ENCODE measurements at regions not wholly inside any gene's neighbourhood (a gene's known extent, or its start where the extent isn't known, plus 50 kb on each side); places are given as distances from the start of the nearest gene placed in this dataset.
"Not testable (repeated sequence)": the region's sequence is repeated elsewhere in the genome, so short reads cannot be mapped to it uniquely, and the experiment has no call there.

DNA sequence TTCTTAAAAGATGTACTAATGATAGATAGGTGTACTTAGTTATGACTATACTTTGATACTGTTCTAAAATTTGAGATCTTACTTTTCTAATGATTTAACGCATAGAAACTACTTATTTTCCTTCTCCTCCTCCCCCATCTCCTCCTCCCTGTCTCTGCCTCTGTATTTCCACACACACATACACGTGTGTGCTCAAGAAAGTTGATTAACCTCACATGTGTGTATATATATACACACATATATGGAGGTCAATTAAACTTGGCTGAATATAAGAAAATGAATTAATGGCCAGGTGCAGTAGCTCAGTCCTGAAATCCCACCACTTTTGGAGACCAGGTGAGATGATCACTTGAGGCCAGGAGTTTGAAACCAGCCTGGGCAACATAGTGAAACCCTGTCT lies 362.7 kb upstream of the SYT1 start:
- no peak for DNase-seq (ENCODE audit: low read depth)

DNA sequence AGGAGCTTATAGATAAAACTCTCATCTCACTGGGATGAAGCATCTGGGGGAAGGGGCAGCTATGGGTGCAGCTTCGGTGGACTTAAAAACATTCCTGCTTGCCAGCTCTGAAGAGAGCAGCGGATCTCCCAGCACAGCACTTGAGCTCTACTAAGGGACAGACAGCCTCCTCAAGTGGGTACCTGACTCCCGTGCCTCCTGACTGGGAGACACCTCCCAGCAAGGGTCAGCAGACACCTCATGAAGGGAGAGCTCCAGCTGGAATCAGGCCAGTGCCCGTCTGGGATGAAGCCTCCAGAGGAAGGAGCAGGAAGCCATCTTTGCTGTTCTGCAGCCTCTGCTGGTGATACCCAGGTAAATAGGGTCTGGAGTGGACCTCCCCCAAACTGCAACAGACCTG lies 345.2 kb upstream of the SYT1 start:
- DNase-seq (ENCODE audit: low read depth): no peak

DNA sequence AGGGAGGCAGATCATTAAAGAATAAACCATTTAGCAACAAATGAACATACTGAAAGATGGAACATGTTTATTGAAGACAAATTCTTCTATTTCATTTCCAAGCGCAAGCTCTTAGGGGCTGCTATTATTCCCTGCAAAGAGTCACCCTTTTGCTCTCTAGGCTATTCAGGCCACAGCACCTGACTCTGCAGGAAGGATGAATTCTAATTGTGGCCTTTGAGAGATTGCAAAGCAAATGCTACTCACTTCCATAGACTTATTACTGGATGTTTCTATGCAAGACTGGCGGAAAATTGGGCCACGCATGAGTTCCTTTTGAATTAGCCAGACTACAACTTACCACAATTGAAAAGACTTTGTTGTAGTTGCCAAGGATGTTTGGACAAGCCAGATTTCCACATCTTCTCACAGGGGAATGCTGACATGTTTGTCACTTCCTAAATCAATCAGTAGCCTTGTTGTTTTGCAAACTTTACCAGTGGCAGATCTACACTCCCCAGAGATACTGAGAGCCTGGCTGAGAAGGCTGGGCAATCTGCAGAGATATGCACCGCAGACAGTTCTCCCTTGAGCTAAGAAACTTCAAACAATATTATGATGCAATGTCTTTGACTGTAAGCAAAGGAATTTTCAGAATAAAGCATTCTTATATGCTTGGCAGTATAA lies 334.3 kb upstream of the SYT1 start:
- no peak for DNase-seq (ENCODE audit: low read depth)

DNA sequence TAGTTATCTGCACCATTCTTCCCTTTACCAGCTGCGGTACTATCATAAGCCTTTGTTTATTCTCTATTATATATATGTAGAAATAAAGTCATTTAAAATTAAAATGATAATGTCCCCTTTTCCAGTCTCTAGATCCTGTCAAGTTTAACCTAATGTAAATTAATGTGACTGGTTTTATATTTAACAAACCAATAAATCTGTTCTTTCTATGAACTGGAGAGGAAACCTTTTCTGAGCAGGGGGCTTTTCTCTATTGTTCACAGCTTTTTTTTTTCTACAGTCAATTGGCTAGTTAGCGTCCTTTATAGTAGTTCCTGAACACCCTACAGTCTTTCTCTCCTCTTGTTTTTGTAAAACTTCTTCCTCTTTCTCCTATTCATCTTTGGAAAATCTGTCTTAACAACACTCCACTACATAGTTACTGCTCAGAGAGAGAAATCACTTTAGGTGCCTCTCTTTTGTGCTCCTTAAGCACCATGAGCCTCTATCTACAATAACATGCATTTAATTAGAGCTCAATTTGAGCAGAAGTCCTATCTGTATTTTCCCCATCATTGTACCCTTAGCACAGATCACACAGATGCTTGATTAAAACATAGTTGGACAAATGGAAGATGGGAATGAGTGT lies 332.6 kb upstream of the SYT1 start:
- no peak for DNase-seq (ENCODE audit: low read depth)

DNA sequence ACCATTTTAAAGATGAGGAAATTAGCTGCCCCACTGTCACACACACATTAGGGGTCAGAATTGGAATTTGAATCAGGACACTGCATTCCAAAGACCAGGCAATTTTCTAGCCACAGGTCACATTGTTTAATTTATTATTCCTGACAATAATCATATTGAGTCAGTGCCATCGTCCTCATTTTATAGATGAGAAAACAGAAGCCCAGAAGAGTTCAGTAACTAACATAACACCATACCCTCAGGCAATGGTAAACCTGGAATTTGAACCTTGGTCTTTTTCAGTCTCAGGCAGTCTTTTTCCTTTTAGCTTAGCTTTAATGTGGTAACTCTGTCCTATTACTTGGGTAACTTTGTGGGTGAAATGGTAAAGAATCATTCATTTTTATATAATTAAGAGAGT lies 330.3 kb upstream of the SYT1 start:
- no peak for DNase-seq (ENCODE audit: low read depth)

DNA sequence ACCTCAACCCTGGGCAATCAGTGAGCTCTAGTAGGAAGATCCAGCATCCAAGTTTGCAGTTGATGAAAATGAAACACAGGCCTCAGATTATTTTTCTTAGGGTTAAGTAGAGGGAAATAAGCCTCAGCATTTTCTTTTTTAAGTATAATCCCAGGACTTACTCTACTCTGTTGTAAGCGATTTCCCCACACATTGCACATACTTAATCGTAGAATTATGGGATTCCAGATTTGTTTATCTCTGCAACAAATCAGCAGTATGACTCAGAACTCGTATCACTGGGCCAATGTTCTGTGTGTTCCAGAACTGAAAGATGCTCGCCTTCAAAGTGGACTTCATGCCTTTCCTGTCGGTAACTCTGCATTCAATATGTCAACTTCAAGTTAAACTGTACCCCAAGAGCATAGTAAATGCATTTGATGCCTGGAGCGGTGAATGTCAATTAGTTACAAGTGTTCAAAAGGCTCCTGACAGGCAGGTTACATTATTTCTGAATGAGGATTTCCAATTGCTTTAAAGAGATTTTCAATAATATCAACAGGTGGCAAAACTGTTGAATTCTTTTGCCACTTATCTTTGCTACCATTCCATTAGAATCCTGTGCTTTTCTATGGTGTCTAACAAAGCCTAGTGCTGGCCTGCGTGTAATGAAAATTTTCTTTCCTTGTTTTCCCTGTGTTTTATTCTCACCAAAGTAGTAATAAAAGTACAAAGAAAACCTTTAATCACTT lies 323.8 kb upstream of the SYT1 start:
- peak; percentile 2 for DNase-seq (ENCODE audit: low read depth)

DNA sequence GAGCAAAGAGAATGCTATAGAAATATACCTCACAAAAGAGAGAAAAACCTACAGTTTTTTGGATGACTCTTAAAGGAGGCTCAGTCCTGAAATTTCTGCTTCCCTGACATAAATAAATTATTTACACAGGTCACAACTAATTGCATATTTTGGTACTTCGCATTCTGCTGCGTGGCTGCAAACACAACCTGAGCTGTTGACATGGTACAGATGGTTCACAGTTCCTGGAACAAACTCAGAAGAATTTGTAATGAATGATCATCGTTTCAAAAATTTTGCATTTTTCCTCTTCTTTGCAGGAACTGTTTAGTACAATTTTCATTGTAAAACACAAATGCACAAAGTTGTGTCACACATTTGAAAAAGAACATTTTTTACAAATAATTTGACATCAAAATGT lies 313.7 kb upstream of the SYT1 start:
- no peak for DNase-seq (ENCODE audit: low read depth)

DNA sequence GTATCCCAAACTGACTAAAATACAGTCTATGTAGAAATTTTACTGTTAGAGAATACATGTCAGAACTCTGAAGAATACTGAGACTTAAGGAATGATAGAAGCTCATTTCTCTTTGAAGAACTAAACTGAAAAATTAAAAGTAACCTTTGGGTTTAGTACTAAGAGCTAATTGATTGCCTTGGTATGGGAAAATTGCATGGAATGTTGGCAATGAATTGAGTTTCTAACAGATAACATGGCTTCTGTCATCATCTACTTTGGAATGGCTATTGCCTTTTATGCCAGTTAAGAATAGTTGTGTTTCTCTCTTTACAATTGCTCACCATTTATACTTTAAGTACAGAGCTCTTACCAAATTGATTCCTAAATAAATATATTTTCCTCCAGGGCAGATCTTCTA lies 308.8 kb upstream of the SYT1 start:
- peak; percentile 4 for DNase-seq (ENCODE audit: low read depth)

DNA sequence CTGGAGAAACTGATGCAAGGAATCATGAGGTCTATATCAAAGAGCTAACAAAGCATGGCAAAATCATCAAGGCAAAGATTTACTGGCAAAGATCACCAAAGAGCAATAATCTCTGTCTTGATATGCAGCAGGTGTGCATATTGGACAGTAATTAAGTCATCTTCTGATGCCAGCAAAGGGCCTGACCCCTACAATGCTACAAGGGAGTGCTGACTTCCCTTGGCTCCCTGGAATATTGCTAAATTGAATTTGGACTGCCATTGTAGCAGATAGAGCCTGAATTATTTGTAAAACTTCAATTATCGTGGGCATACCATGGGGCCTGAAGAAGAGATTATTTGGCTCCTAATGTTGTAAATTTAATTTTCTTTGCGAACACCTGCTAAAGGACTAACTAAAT lies 307.9 kb upstream of the SYT1 start:
- DNase-seq (ENCODE audit: low read depth): no peak

DNA sequence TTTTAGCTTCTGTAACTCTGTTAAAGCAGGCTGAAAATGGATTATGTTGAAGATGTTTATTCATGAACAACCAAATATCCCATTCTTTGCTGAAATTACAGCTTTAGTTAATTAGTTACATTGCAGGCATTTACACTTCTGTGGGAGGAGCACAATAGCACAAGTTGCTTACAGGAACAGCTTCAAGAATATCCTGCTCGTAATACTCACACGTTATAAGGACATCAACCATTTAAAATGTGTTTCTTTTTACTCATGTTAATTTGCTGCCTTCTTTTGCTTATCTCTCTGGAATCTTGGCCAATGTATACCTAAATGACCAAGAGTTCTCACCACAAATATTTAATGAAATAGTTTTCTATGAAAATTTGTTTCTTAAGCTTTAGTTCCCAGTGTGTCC lies 305.2 kb upstream of the SYT1 start:
- no peak for DNase-seq (ENCODE audit: low read depth)

DNA sequence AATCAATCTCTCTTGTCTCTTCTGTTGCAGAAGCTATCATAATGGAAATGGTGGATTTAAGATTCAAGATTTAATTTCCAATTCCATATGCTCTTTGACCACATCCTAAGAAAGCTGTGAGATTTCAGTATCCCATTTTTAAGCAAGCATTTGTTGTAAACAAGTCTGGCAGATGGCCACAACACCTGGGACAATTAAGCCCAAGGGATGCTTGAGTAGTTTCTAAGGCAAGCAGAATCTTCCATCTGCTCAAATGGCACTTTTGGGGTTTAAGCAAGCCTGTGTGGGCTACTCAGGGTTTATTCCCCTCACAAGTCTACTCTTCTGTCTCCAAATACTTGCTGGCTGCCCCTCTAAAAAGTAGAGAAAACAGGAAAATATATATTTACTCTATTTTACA lies 304.7 kb upstream of the SYT1 start:
- DNase-seq (ENCODE audit: low read depth): no peak

DNA sequence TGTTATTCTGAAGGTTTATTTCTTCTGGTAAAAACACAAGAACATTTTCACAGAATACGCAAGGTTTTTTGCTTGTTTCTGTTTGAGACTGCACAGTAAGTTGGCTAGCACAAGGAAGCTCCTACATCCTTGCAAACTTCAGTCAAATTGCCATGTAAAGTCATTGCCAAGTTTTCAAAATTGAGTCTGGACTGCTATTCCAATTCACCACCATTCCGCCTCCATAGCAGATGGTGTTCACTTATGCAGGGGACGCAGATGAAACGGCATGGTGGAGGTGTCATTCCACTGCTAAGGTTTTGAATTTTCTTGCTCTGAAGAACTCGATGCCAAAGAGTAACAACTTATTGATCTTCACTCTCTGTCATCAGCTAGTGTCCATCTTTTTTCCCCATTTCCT lies 303.9 kb upstream of the SYT1 start:
- DNase-seq (ENCODE audit: low read depth): no peak

DNA sequence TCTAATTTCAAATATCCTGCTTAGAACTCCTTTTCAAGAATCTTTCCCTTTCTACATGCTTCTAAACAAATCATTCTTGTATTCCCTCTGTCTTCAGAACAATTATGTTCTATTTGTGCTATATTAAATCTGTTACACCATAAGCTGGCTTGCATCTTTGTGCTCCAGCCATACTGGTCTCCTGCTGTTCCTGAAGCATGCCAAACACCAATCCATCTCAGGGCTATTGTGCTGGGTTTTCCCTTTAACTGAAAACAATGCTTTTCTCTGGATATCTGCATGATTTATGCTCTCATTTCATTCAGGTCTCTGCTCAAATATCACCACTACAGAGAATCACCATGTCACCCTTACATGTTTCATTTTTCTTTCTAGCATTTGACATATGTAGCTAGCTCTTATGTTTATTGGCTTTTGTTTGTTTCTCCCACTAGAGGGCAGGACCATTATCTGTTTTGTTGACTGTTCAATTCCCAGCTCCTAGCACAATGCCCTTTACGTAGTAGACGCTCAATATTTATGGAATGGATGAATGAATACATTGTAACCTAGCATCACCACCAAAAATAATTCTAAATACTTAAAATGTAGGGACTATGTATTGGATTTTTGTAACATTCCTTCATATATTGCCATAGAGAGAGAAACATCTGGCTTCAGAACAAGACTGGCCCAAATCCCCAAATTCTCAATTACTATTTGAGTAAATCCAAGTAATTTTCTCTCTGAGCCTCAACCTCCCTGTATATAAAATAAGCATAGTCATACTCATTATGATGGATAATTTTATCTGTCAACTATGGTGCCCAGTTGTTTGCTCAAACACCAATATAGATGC lies 302.0 kb upstream of the SYT1 start:
- DNase-seq (ENCODE audit: low read depth): peak; percentile 24

DNA sequence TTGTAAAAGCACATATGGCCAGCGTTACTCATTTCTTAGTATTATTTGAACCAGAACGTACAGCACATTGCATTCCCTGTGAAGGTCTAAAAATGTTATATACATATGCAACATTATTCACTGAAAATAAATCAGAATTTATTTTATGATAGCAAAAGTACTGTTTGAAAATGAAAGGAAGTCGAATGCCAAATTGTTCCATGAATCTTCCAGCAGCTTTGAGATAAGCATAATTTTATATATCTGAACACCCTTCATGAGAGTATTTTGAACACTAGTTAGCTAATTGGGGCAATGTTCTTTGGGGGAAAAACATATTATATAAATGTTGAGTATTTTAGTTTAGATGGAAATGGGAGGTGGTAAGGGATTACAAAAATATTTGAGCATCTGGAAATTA lies 300.7 kb upstream of the SYT1 start:
- no peak for DNase-seq (ENCODE audit: low read depth)

DNA sequence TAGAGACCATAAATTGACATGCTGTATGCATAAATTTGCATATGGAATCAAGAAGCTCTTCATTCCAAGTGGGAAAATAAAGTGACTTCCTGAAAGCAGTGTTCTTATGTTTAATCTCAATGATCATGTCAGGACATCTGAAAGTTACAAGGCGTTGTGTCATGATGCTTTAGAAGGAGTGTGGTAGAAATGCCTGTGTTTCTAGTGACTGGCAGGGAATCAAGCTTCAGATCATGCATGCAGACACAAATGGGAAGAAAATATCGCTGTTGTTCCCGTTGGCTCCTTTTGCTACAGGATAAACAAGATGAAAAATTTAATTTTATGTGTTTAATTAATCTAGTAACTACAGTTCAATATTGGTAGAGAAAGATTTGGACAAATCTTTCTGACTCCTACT lies 298.1 kb upstream of the SYT1 start:
- no peak for DNase-seq (ENCODE audit: low read depth)

DNA sequence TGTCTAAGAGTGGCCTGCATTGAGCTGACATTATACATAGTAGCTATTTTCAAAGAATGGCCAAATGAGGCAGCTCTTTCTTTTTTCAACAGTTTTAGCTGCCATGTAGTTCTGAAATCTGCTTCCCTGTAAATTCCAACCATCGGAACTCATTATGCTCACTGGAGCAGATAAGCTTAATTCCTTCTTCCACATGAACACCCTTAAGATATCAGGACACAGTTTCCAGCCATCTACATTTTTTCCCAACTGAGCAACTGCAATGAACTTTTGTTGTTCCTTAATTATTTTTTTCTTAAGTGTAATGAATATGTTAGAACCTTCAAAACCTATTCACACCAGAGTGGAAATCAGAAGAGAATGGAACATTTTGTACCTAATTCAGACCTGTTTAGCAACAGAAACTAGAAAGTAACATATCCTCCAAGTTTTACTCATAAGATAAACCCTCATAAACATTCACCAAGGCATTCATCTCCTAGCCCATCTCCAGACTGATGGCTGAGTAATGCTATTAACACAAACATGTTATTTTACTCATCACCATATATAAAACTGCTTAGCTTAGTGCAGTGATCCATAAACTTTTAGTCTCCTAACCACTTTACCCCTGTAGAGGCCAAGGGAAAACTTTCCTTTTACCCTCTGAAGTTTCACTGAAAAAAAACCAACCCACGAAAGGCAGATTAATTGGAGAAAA lies 296.1 kb upstream of the SYT1 start:
- peak; percentile 3 for DNase-seq (ENCODE audit: low read depth)

DNA sequence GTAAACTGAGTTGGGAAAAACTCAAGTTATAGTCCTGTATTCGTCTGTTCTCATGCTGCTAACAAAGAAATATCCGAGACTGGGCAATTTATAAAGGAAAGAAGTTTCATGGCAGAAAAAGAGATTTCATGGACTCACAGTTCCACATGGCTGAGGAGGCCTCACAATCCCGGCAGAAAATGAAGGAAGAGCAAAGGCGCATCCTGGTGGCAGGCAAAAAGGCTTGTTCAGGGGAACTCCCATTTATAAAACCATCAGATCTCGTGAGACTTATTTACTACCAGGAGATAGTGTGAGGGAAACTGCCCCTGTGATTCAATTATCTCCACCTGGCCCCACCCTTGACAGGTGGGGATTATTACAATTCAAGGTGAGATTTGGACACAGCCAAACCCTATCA lies 292.6 kb upstream of the SYT1 start:
- DNase-seq (ENCODE audit: low read depth): no peak

DNA sequence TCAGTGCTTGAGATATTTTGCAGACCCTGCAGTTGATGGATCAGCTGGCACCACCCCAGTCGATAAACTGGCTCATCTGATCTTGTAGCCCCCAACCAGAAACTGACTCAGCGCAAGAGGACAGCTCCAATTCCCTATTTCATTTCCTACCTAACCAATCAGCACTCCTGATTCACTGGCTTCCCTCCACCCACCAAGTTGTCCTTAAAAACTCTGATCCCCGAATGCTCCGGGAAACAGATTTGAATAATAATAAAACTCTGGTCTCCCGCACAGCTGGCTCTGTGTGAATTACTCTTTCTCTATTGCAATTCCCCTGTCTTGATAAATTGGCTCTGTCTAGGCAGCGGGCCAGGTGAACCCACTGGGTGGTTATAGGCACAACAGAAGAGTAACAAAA lies 289.4 kb upstream of the SYT1 start:
- not testable (repeated sequence) for DNase-seq (ENCODE audit: low read depth)

DNA sequence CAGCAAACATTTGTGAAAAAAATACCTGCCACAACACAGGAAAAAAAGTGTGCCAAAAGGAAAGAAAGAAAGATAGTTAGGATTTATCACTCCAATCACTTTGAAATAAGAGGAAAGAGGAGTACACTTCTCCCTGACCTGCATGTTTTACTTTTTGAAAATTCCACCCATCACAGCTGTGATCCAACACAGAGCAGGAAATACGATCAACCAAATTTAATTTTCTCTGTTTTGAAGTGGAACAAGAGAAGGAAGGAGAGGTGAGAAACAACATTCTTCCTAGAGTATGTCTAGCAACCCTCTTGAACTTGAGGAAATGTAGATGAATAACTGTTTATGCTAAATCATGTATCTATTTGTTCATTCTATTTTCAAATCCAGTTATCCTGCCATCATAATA lies 284.7 kb upstream of the SYT1 start:
- DNase-seq (ENCODE audit: low read depth): no peak

DNA sequence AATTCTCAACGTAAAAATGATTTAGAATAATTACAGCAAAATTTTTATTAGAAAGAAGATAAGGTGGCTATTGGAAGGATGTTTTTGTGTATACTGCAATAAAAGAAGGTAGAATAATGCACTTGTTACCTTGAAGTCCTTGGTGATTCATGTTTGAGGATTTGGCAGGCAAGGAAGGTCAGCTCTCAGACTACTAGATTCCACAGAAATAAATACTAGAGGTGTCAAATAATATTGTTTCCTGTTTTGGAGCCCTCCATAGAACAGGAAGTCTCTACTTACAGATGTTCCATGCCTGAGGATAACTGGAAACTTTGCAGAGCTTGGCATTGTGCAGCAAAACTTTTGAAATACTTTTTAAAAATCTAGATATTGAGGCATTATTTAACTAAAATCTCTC lies 284.3 kb upstream of the SYT1 start:
- DNase-seq (ENCODE audit: low read depth): no peak

DNA sequence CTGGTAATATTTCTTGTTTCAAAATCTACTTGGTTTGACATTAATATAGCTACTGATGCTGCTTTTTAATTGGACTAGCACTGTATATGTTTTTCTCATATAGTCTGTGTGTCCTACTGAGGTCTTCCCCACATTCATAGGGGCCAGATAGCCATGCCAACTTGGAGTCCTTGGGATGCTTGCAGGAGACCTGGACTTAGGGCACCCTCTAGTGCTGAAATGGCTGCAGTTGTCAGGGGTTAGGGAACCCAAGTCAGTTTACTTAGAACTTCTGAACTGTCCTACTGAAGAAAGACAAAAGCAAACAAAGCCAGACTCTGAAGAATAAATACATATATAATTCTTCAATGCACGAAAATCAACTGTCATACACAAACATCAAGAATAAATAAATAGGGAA lies 279.9 kb upstream of the SYT1 start:
- peak; percentile 17 for DNase-seq (ENCODE audit: low read depth)

DNA sequence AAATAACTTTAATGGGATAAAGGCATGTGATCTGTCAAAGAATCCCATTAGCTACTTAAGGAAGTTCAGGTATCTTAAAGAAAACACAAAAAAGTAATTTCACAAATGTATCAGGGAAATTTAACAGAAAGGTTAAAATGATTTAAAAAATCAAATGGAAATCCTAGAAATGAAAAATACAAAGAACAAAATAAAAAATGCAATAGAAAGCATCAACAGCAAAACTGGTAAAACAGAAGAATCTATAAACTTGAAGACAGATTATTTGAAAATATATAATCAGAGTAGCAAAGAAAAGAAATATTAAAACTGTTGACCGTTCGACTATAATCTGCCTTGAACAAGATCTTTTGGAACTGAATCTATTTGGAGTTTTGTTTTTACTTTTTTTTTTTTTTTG lies 279.4 kb upstream of the SYT1 start:
- no peak for DNase-seq (ENCODE audit: low read depth)
